Natural killer cell treated with Interleukin-12 subunit alpha and Interleukin-12 subunit beta and Interleukin-15 and Interleukin-18, amount 100 ng/mL, for 72 hours (primary cell): ENCODE measurements at regions not wholly inside any gene's neighbourhood (a gene's known extent, or its start where the extent isn't known, plus 50 kb on each side); places are given as distances from the start of the nearest gene placed in this dataset.
A peak's percentile ranks its signal among the peaks of the same experiment; 100 is the strongest.

Source experiments
- ATAC-seq, 2 donors: fragments of 150-1000 bp; cut with Tn5 transposase in 1 of 2; sonication (Bioruptor Pico), chemical (Tn5 transposase) in 1 of 2; 2 replicates each; pipeline ENCODE4 v1.10.0; 2021
- DNase-seq: peaks from one replicate; pipeline ENCODE4 v3.0.0; 2022; ENCODE audit warnings: low spot score
- H3K27ac Mint-ChIP-seq, 2 donors: 1 replicate in 1 of 2; 2 replicates in 1 of 2; pipeline ENCODE4 v1.8.0; 2022; ENCODE audit warnings: mixed read lengths in 2 of 2, mild to moderate bottlenecking in 1 of 2, moderate library complexity in 1 of 2
- H3K27me3 Mint-ChIP-seq, 2 donors: 1 replicate in 1 of 2; 2 replicates in 1 of 2; pipeline ENCODE4 v1.8.0; 2022; ENCODE audit warnings: mixed read lengths in 2 of 2
- H3K36me3 Mint-ChIP-seq: one replicate; pipeline ENCODE4 v1.8.0; 2022; ENCODE audit warnings: mixed read lengths
- H3K4me1 Mint-ChIP-seq, 2 donors: 1 replicate in 1 of 2; 2 replicates in 1 of 2; pipeline ENCODE4 v1.8.0; 2022; ENCODE audit warnings: low read depth in 2 of 2, mixed read lengths in 2 of 2, mild to moderate bottlenecking in 1 of 2
- H3K4me3 Mint-ChIP-seq: one replicate; pipeline ENCODE4 v1.8.0; 2022; ENCODE audit warnings: mixed read lengths
- H3K9me3 Mint-ChIP-seq: 2 replicates; pipeline ENCODE4 v1.8.0; 2022; ENCODE audit warnings: mixed read lengths

GRCh38 chr6:28732052-28732451 lies 191.7 kb downstream of the TRIM27 start:
- H3K4me1 Mint-ChIP-seq, result peaks cover 10 to 13% of the 10 kb centered on the region in 2 donors
- ATAC-seq (no peak), DNase-seq (no peak)
- peaks cover 39% of the 10 kb centered on the region for H3K36me3 Mint-ChIP-seq
- peaks cover 14% of the 10 kb centered on the region for H3K9me3 Mint-ChIP-seq
- H3K27me3 Mint-ChIP-seq, result peaks cover 42 to 84% of the 10 kb centered on the region in 2 donors
- no peak overlapping the region for H3K27ac Mint-ChIP-seq
- H3K4me3 Mint-ChIP-seq, result no peak overlapping the region

GRCh38 chr6:28734443-28734959 lies 189.3 kb downstream of the TRIM27 start:
- Mint-ChIP-seq H3K4me3 (no peak overlapping the region), H3K4me1 (peaks cover 0 to 6% of the 10 kb centered on the region in 2 donors), H3K27ac (no peak overlapping the region), H3K9me3 (peaks cover 19% of the 10 kb centered on the region), H3K36me3 (peaks cover 59% of the 10 kb centered on the region), H3K27me3 (peaks cover 52 to 89% of the 10 kb centered on the region in 2 donors)
- no peak for DNase-seq
- no peak for ATAC-seq

DNA sequence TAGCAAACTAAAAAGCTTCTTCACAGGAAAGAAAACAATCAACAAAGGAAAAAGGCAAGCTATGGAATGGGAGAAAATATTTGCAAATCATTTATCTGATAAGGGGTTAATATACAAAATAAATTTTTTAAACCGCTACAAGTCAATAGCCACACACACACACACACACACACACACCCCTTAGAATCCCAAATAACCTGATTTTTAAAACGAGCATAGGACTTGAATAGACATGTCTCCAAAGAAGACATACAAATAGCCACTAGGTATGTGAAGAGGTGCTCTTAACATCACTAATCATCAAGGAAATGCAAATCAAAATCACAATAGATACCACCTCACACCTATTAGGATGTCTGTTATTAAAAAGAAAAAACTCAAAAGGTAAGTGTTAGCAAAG lies 187.7 kb downstream of the TRIM27 start:
- H3K4me3 Mint-ChIP-seq, result no peak overlapping the region
- no peak overlapping the region for H3K27ac Mint-ChIP-seq
- H3K4me1 Mint-ChIP-seq, result peaks cover 0 to 6% of the 10 kb centered on the region in 2 donors
- H3K36me3 Mint-ChIP-seq, result peaks cover 57% of the 10 kb centered on the region
- no peak for ATAC-seq
- peaks cover 19% of the 10 kb centered on the region for H3K9me3 Mint-ChIP-seq
- peaks cover 48 to 81% of the 10 kb centered on the region in 2 donors for H3K27me3 Mint-ChIP-seq
- no peak for DNase-seq

DNA sequence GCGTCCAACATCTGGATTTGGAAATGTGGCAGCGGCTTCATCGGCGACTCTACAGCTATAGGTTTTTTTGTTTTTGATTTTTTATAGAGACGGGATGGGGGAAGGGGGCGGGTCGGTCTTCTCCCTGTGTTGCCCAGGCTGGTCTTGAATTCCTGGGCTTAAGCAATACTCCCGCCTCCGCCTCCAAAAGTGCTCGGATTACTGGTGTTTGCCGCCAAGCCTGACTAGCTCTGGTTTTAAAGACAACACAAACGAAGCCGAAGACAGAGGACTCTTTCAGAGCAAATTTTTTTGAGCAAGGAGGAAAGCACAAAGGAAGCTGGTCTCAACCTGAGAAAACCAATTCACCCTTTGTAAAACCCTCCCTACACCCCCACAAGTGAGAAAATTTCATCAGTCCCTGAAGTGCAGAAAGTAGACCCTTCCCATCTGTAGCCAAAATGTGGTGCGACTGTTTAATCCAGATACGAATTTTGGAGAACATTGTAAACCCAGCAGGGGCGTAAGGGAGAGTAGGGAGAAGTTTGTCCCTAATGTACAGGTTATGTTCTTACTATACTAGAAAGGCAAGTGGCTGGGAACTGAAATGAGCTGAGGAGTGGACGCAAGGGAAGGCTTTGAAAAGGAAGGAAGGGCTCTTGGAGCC lies 185.9 kb downstream of the TRIM27 start:
- peaks cover 55% of the 10 kb centered on the region for H3K36me3 Mint-ChIP-seq
- peaks cover 0 to 6% of the 10 kb centered on the region in 2 donors for H3K4me1 Mint-ChIP-seq
- no peak overlapping the region for H3K4me3 Mint-ChIP-seq
- ATAC-seq (no peak), DNase-seq (no peak)
- H3K27ac Mint-ChIP-seq, result no peak overlapping the region
- peaks cover 12% of the 10 kb centered on the region for H3K9me3 Mint-ChIP-seq
- peaks cover 45 to 72% of the 10 kb centered on the region in 2 donors for H3K27me3 Mint-ChIP-seq

DNA sequence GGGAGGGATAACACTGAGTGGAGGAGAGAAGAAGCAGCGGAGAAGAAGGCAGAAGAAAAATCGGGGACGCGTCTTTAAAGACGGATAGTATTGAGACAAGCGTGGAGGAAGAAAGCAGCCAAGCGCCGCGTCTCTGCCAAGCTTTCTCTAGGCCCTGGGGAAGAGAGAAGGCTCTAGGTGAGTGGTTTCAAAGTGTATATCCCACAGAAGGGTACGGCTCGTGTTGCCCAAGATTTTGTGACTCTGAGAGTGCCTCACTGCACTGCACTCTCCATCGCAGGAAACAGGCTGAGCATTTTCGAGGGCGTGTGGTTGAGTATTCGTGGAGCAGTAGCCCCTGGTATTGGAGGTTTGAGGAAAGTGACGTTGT lies 185.4 kb downstream of the TRIM27 start:
- peaks cover 45 to 72% of the 10 kb centered on the region in 2 donors for H3K27me3 Mint-ChIP-seq
- peaks cover 10% of the 10 kb centered on the region for H3K9me3 Mint-ChIP-seq
- DNase-seq (no peak), ATAC-seq (no peak)
- H3K36me3 Mint-ChIP-seq, result peaks cover 50% of the 10 kb centered on the region
- no peak overlapping the region for H3K27ac Mint-ChIP-seq
- H3K4me1 Mint-ChIP-seq, result peaks cover 0 to 6% of the 10 kb centered on the region in 2 donors
- H3K4me3 Mint-ChIP-seq, result no peak overlapping the region

GRCh38 chr6:28741363-28741762 lies 182.4 kb downstream of the TRIM27 start:
- no peak for DNase-seq
- no peak overlapping the region for H3K4me3 Mint-ChIP-seq
- H3K27ac Mint-ChIP-seq, result no peak overlapping the region
- ATAC-seq, result no peak
- H3K36me3 Mint-ChIP-seq, result peaks cover 35% of the 10 kb centered on the region
- peaks cover 0 to 6% of the 10 kb centered on the region in 2 donors for H3K4me1 Mint-ChIP-seq
- H3K9me3 Mint-ChIP-seq, result peaks cover 11% of the 10 kb centered on the region
- peaks cover 37 to 64% of the 10 kb centered on the region in 2 donors for H3K27me3 Mint-ChIP-seq

DNA sequence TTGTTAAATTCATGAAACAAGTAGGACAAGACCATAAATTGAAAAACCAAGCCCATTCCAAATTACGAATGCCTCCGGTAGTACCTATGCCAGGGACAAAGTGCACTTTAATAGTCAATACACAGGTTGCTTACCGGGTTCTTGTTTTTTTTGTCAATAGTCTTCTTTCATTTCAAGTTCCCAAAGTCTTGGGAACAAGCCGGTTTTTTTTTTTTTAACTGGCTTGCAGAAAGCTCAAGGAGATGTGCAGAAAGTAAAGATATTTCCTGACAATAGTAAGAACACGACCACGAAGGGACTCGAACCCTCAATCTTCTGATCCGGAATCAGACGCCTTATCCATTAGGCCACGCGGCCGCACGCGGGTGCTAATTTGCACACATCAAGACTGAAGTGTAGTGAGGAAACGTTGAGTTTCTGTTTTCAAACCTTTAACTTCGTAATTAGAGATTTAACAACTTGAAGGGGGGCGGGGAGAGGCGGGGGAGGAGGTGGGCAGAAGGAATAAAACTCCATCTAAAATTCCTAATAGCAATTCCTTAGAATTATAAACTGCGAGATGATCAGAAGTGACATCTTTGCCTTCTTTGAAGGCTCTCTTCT lies 181.0 kb downstream of the TRIM27 start:
- ATAC-seq (peak in 1 of 2 donors; percentile 66), DNase-seq (no peak)
- Mint-ChIP-seq H3K4me1 (peaks cover 0 to 6% of the 10 kb centered on the region in 2 donors), H3K9me3 (peaks cover 11% of the 10 kb centered on the region), H3K27ac (peak overlapping the region in 1 of 2 donors; percentile 51), H3K4me3 (no peak overlapping the region), H3K27me3 (peaks cover 37 to 58% of the 10 kb centered on the region in 2 donors), H3K36me3 (peaks cover 28% of the 10 kb centered on the region)

- H3K27me3 Mint-ChIP-seq, result peaks cover 34 to 57% of the 10 kb centered on the region in 2 donors
- H3K27ac Mint-ChIP-seq, result peak overlapping the region in 1 of 2 donors; percentile 51
- H3K9me3 Mint-ChIP-seq, result peaks cover 7% of the 10 kb centered on the region
- ATAC-seq (no peak), DNase-seq (no peak)
- no peak overlapping the region for H3K4me3 Mint-ChIP-seq
- H3K4me1 Mint-ChIP-seq, result peaks cover 0 to 2% of the 10 kb centered on the region in 2 donors
- peaks cover 25% of the 10 kb centered on the region for H3K36me3 Mint-ChIP-seq
These were observed 180.5 kb downstream of the TRIM27 start for GRCh38 chr6:28743271-28743789.

DNA sequence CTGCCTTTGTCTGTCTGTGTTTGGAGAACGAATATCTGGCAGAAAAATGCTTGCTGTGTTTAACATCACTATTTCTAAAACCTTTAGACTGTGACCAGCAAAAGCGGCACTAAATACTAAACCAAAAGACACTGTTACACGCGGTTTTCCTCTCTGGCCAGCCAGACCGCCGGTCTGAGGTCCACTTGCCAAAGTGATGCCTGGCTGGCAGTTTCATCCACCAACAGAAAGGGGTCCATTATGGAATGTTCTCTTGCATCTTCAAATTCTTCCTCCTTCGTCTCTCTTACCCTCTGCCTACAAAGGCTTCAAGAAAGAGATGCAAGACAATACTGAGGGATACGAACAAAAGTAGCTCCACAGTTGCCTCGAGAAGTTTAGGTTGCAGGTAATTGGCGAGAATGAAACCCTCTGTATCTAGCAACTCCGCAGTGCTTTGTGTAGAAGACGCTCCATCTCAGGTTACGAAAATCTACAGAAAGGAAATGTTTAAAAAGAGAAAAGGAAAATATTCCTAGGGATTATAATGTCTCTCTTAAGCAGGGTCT lies 176.6 kb downstream of the TRIM27 start:
- ATAC-seq (no peak), DNase-seq (no peak)
- H3K4me3 Mint-ChIP-seq, result no peak overlapping the region
- H3K27me3 Mint-ChIP-seq, result peaks cover 30 to 60% of the 10 kb centered on the region in 2 donors
- H3K27ac Mint-ChIP-seq, result peak overlapping the region in 1 of 2 donors; percentile 54
- H3K36me3 Mint-ChIP-seq, result peaks cover 28% of the 10 kb centered on the region
- no peaks in the 10 kb centered on the region for H3K4me1 Mint-ChIP-seq
- H3K9me3 Mint-ChIP-seq, result peaks cover 12% of the 10 kb centered on the region

DNA sequence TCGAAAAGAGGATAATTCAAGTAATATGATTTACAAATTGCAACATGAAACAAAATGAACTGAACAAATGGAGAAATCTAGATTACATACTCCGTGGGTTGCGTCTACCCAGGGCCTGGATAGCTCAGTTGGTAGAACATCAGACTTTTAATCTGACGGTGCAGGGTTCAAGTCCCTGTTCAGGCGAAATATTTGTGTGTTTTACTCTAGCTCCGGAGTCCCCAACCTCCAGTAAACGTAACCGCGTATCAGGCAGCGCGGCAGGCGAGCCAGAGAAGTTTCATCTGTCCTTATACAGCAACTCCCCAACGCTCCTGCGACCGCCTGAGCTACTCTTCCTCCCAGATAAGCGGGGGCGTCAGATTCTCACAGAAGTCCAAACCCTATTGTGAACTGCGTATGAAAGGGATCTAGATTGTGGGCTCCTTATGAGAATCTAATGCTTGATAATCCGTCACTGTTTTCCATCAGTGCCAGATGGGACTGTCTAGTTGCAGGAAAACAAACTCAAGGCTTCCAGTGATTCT lies 176.1 kb downstream of the TRIM27 start:
- peaks cover 12% of the 10 kb centered on the region for H3K9me3 Mint-ChIP-seq
- ATAC-seq (peak; percentile 11 to 78), DNase-seq (no peak)
- H3K4me3 Mint-ChIP-seq, result no peak overlapping the region
- H3K36me3 Mint-ChIP-seq, result peaks cover 28% of the 10 kb centered on the region
- peak overlapping the region in 1 of 2 donors; percentile 54 for H3K27ac Mint-ChIP-seq
- H3K4me1 Mint-ChIP-seq, result no peaks in the 10 kb centered on the region
- H3K27me3 Mint-ChIP-seq, result peaks cover 30 to 60% of the 10 kb centered on the region in 2 donors

DNA sequence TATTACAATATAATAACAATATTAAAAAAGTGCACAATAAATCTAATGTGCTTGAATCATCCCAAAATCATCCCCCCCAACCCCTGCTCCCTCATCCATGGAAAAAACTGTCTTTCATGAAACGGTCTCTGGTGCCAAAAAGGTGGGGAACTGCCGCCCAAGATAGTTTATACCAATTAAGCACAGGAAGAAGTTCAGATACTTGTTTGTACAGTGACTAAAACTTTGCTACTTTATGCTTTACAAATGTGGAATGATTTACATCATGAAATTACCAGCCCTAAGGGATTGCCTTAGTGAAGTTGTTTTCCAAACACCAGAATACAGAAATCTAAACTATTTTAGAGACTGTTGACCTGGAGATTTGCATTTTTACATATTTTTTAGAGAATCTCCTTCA lies 175.6 kb downstream of the TRIM27 start:
- no peak overlapping the region for H3K27ac Mint-ChIP-seq
- peaks cover 28 to 55% of the 10 kb centered on the region in 2 donors for H3K27me3 Mint-ChIP-seq
- H3K36me3 Mint-ChIP-seq, result peaks cover 28% of the 10 kb centered on the region
- ATAC-seq (no peak), DNase-seq (no peak)
- H3K9me3 Mint-ChIP-seq, result peaks cover 12% of the 10 kb centered on the region
- H3K4me1 Mint-ChIP-seq, result no peaks in the 10 kb centered on the region
- no peak overlapping the region for H3K4me3 Mint-ChIP-seq

DNA sequence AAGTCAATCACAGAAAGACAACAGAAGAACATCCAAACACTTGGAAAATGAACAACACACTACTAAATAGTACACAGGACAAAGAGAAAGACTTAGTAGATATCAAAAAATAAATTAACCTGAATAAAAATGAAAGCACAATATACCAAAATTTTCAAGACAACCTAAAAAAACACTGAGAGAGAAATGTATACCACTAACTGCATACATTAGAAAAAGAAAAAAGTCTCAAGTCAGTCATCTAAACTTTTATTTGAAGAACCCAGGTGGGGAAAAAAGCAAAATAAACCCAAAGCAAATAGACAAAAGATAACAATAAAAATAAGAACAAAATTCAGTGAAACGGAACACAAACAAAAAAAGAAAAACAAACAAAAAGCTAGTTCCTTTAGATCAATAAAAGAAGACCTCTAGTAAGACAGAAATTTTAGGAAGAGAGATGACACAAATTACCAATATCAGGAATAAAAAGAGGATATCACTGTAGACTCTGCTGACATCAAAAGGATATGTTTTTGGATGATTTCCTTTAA lies 172.8 kb downstream of the TRIM27 start:
- Mint-ChIP-seq H3K4me1 (no peaks in the 10 kb centered on the region), H3K27ac (no peak overlapping the region), H3K27me3 (peaks cover 26 to 44% of the 10 kb centered on the region in 2 donors)

GRCh38 chr6:28751514-28751913 lies 172.3 kb downstream of the TRIM27 start:
- Mint-ChIP-seq H3K36me3 (peaks cover 28% of the 10 kb centered on the region), H3K4me1 (no peaks in the 10 kb centered on the region), H3K4me3 (no peak overlapping the region), H3K27ac (no peak overlapping the region), H3K9me3 (peaks cover 7% of the 10 kb centered on the region), H3K27me3 (peaks cover 24 to 45% of the 10 kb centered on the region in 2 donors)
- DNase-seq (no peak), ATAC-seq (no peak)

More for the DNA sequence above, 172.8 kb downstream of the TRIM27 start:
- DNase-seq, result no peak
- H3K36me3 Mint-ChIP-seq, result peaks cover 28% of the 10 kb centered on the region
- no peak for ATAC-seq
- H3K4me3 Mint-ChIP-seq, result no peak overlapping the region
- H3K9me3 Mint-ChIP-seq, result peaks cover 7% of the 10 kb centered on the region
